ENCODE measurements at regions not wholly inside any gene's neighbourhood (a gene's known extent, or its start where the extent isn't known, plus 50 kb on each side); places are given as distances from the start of the nearest gene placed in this dataset.

DNA sequence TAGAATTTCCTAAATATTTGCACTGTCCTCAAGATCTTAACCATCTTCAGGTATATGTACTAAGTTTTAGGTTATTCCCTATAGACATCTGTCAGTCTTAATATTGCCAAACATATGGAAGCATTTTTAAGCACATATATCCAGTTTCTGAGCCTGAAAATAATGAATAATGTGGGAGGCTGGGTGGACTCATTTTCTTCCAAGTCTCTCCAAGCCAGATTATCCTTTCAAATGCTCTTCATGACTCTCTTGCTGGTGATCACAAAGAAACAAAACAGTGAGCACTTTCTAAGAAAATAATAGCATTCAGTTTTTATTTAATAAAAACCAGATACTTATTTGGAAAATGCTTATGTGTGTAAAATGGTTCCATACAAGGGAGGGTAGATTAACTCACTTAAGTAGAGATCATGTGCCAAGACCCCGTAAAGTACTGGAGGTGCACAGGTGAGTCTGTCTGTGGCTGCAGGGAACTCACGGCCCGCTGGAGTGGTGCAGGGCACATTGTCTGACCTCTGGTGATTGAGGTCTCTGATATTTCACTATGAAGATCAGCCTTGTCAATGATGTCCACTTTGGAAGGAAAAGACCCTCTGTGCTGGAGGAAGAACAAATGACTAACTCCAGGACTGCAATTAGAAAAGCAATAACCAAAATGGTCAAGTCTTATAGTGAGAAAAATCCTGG, 161.6 kb downstream of the TMEM18 start:
- TF ChIP-seq, protein P1, sequence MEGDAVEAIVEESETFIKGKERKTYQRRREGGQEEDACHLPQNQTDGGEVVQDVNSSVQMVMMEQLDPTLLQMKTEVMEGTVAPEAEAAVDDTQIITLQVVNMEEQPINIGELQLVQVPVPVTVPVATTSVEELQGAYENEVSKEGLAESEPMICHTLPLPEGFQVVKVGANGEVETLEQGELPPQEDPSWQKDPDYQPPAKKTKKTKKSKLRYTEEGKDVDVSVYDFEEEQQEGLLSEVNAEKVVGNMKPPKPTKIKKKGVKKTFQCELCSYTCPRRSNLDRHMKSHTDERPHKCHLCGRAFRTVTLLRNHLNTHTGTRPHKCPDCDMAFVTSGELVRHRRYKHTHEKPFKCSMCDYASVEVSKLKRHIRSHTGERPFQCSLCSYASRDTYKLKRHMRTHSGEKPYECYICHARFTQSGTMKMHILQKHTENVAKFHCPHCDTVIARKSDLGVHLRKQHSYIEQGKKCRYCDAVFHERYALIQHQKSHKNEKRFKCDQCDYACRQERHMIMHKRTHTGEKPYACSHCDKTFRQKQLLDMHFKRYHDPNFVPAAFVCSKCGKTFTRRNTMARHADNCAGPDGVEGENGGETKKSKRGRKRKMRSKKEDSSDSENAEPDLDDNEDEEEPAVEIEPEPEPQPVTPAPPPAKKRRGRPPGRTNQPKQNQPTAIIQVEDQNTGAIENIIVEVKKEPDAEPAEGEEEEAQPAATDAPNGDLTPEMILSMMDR (IDR thresholded peaks at IDR 0.05; ENCODE audit: unreplicated experiment in 3 of 3): no peak
- H3K4me1 Mint-ChIP-seq: peaks cover 5% of the 10 kb centered on the region
- peaks cover 2% of the 10 kb centered on the region for H3K9me3 Mint-ChIP-seq
- H3K4me3 Mint-ChIP-seq: no peak overlapping the region
- no peaks in the 10 kb centered on the region for H3K36me3 Mint-ChIP-seq (ENCODE audit: low read depth)
- H3K27ac Mint-ChIP-seq: no peak overlapping the region
- H3K27me3 Mint-ChIP-seq (ENCODE audit: low read depth): no peaks in the 10 kb centered on the region

DNA sequence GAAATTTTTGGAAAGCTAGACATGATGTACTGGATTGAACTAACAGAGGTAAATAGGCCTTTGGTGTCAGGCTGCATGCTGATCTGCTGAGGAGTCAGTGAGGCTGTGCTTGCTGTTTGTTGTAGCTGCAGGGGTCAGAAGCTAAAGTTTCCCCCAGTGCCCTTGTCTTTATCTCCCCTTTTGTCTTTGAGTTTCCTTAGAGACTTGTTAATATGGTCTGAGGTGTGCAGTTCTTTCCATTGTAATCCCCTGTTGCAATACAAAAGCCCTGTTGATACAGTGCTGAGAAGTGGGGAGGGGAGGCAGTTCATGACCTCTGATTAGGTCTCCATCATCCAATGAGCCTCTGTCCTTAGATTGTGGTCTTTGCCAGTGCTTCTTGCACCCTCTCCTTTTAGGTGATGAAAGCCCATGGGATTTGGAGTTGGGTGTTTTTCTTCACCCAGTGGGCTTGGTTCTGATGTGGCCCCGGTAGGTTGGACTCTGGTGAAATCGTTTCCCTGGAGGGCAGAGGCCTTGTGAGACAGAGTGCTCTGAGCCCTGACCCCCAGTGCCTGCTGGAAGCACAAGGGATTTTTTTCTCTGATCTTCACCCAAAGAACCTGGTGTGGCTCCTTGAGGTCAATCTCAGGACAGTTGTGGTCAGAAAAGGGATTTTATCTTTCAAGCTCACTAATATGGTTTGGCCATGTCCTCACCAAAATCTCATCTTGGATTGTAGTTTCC, 163.1 kb downstream of the TMEM18 start:
- Mint-ChIP-seq H3K36me3 (ENCODE audit: low read depth) (no peaks in the 10 kb centered on the region), H3K27ac (no peak overlapping the region), H3K9me3 (peaks cover 2% of the 10 kb centered on the region), H3K4me1 (peaks cover 5% of the 10 kb centered on the region), H3K4me3 (no peak overlapping the region), H3K27me3 (ENCODE audit: low read depth) (no peaks in the 10 kb centered on the region)
- TF ChIP-seq, protein P1 (IDR thresholded peaks at IDR 0.05; ENCODE audit: unreplicated experiment in 3 of 3): no peak

- H3K27ac Mint-ChIP-seq: no peak overlapping the region
- peaks cover 11% of the 10 kb centered on the region for H3K4me1 Mint-ChIP-seq
- H3K27me3 Mint-ChIP-seq (ENCODE audit: low read depth): no peaks in the 10 kb centered on the region
- H3K36me3 Mint-ChIP-seq (ENCODE audit: low read depth): no peaks in the 10 kb centered on the region
- TF ChIP-seq, protein P1 (IDR thresholded peaks at IDR 0.05; ENCODE audit: unreplicated experiment in 3 of 3): no peak
- H3K4me3 Mint-ChIP-seq: no peak overlapping the region
- H3K9me3 Mint-ChIP-seq: peaks cover 4% of the 10 kb centered on the region
These were observed 166.4 kb downstream of the TMEM18 start for GRCh38 chr2:510839-511238.

DNA sequence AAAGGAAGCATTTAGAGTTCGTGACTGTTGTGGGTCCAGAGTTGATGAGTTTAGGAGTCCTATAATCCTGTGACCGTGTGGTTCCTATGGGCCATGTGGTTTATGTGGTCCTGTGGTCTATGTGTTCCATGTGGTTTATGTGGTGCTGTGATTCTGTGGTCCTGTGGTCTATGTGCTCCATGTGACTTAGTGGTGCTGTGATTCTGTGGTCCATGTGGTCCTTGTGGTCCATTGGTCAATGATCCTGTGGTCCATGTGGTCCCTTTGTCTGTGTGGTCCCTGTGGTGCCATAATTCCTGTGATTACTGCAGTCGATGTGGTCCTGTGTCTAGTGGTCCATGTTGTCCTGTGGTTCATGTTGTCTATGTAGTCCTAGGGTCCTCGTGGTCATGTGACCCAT, 167.3 kb downstream of the TMEM18 start:
- no peaks in the 10 kb centered on the region for H3K36me3 Mint-ChIP-seq (ENCODE audit: low read depth)
- H3K4me1 Mint-ChIP-seq: peaks cover 17% of the 10 kb centered on the region
- no peaks in the 10 kb centered on the region for H3K27me3 Mint-ChIP-seq (ENCODE audit: low read depth)
- TF ChIP-seq, protein P1 (IDR thresholded peaks at IDR 0.05; ENCODE audit: unreplicated experiment in 3 of 3): no peak
- peaks cover 4% of the 10 kb centered on the region for H3K9me3 Mint-ChIP-seq
- no peak overlapping the region for H3K27ac Mint-ChIP-seq
- no peak overlapping the region for H3K4me3 Mint-ChIP-seq

- no peak overlapping the region for H3K4me3 Mint-ChIP-seq
- peak overlapping the region in 1 of 3 experiments; percentile 23 for H3K27ac Mint-ChIP-seq
- H3K9me3 Mint-ChIP-seq: peaks cover 4% of the 10 kb centered on the region
- TF ChIP-seq, protein P1 (IDR thresholded peaks at IDR 0.05; ENCODE audit: unreplicated experiment in 3 of 3): no peak
- no peaks in the 10 kb centered on the region for H3K36me3 Mint-ChIP-seq (ENCODE audit: low read depth)
- H3K4me1 Mint-ChIP-seq: peaks cover 17% of the 10 kb centered on the region
- H3K27me3 Mint-ChIP-seq (ENCODE audit: low read depth): no peaks in the 10 kb centered on the region
These were observed 169.1 kb downstream of the TMEM18 start for GRCh38 chr2:508121-508520.
